HG02943 (cell line): ENCODE measurements at regions not wholly inside any gene's neighbourhood (a gene's known extent, or its start where the extent isn't known, plus 50 kb on each side); places are given as distances from the start of the nearest gene placed in this dataset.
"Not testable (repeated sequence)": the region's sequence is repeated elsewhere in the genome, so short reads cannot be mapped to it uniquely, and the experiment has no call there.

ENCODE experiments used
- ATAC-seq: cut with Tn5 transposase; IDR thresholded peaks from one replicate; pipeline ENCODE4 v1.9.1; 2021; ENCODE audit warnings: mild to moderate bottlenecking, low read depth, moderate library complexity; ENCODE audit not compliant: unreplicated experiment

- ATAC-seq = no peak
Observed at GRCh38 chr12:131402781-131403396, 308.0 kb upstream of the SFSWAP start.

- ATAC-seq = no peak
Observed at GRCh38 chr12:131403676-131404075, 307.2 kb upstream of the SFSWAP start.

- no peak for ATAC-seq
Observed at GRCh38 chr12:131404705-131405104, 306.2 kb upstream of the SFSWAP start.

- no peak for ATAC-seq
Observed at GRCh38 chr12:131407221-131408035, 303.5 kb upstream of the SFSWAP start.

- no peak for ATAC-seq
Observed at GRCh38 chr12:131408036-131408365, 302.9 kb upstream of the SFSWAP start.

GRCh38 chr12:131408484-131408883 lies 302.4 kb upstream of the SFSWAP start:
- no peak for ATAC-seq

- ATAC-seq = no peak
Observed at GRCh38 chr12:131409211-131409610, 301.7 kb upstream of the SFSWAP start.

GRCh38 chr12:131411827-131412226 lies 299.1 kb upstream of the SFSWAP start:
- ATAC-seq = not testable (repeated sequence)

- ATAC-seq = no peak
Observed at GRCh38 chr12:131413006-131413405, 297.9 kb upstream of the SFSWAP start.

- no peak for ATAC-seq
Observed at GRCh38 chr12:131413471-131413870, 297.4 kb upstream of the SFSWAP start.

GRCh38 chr12:131414155-131414922 lies 296.6 kb upstream of the SFSWAP start:
- not testable (repeated sequence) for ATAC-seq

- ATAC-seq = no peak
Observed at GRCh38 chr12:131415781-131416180, 295.1 kb upstream of the SFSWAP start.

GRCh38 chr12:131418121-131418520 lies 292.8 kb upstream of the SFSWAP start:
- no peak for ATAC-seq

- ATAC-seq = no peak
Observed at GRCh38 chr12:131418884-131419283, 292.0 kb upstream of the SFSWAP start.

- ATAC-seq = no peak
Observed at GRCh38 chr12:131420867-131421447, 289.9 kb upstream of the SFSWAP start.

- no peak for ATAC-seq
Observed at GRCh38 chr12:131421509-131422186, 289.2 kb upstream of the SFSWAP start.

GRCh38 chr12:131422187-131422520 lies 288.7 kb upstream of the SFSWAP start:
- no peak for ATAC-seq

- no peak for ATAC-seq
Observed at GRCh38 chr12:131422744-131423143, 288.1 kb upstream of the SFSWAP start.

- ATAC-seq = no peak
Observed at GRCh38 chr12:131424270-131424669, 286.6 kb upstream of the SFSWAP start.
